K562 (cell line): ENCODE measurements at regions not wholly inside any gene's neighbourhood (a gene's known extent, or its start where the extent isn't known, plus 50 kb on each side); places are given as distances from the start of the nearest gene placed in this dataset.

Experiments used
- ESRRA ChIP-seq: fragments of 450-650 bp; IDR thresholded peaks from 2 replicates; pipeline ENCODE4 v1.6.1; 2014; ENCODE audit warnings: low read depth, mild to moderate bottlenecking, moderate library complexity, borderline replicate concordance
- ETV1 ChIP-seq: fragments of 450-650 bp; conservative IDR thresholded peaks from 2 replicates; pipeline ENCODE4 v1.6.1; 2016; ENCODE audit warnings: missing genetic modification characterization, control low read depth, low read depth, missing compliant biosample characterization
- RB1 ChIP-seq: fragments of 450-650 bp; IDR thresholded peaks from 2 replicates; pipeline ENCODE4 v1.6.1; 2017; ENCODE audit warnings: low read depth, mild to moderate bottlenecking
- U2AF1 ChIP-seq: fragments of 200-400 bp; formaldehyde crosslinking; optimal IDR thresholded peaks from 2 replicates; pipeline ENCODE3; 2017; ENCODE audit warnings: mild to moderate bottlenecking, low read depth, low read length, moderate library complexity
- ZNF436 ChIP-seq: fragments of 250-450, 450-650 bp; sonication (Bioruptor Pico); formaldehyde crosslinking; IDR thresholded peaks from 2 replicates; pipeline ENCODE4 v1.7.0; 2020; ENCODE audit warnings: mild to moderate bottlenecking
- ZNF586 ChIP-seq: fragments of 450-650 bp; formaldehyde crosslinking; conservative IDR thresholded peaks from 2 replicates; pipeline ENCODE4 v1.4.0; 2020; ENCODE audit warnings: mild to moderate bottlenecking, moderate library complexity
- ZSCAN29 ChIP-seq: fragments of 450-650 bp; IDR thresholded peaks from 2 replicates; pipeline ENCODE4 v1.6.1; 2017
- TF ChIP-seq, protein P1 (sequence below), 2 experiments: fragments of 450-650 bp; formaldehyde crosslinking in 1 of 2; IDR thresholded peaks; 2 replicates each; pipeline versions ENCODE4 v1.4.0 to v1.6.1; 2014 to 2020; ENCODE audit warnings: mild to moderate bottlenecking in 2 of 2, borderline replicate concordance in 1 of 2, low read depth in 1 of 2
- TF ChIP-seq, protein P2 (sequence below): IDR thresholded peaks from 2 replicates; pipeline ENCODE4 v1.6.1; 2016; ENCODE audit warnings: missing genetic modification characterization, missing compliant biosample characterization
- TF ChIP-seq, protein P3 (sequence below): fragments of 250-450 bp; sonication (Bioruptor Pico); IDR thresholded peaks from 2 replicates; pipeline ENCODE4 v1.5.0; 2020; ENCODE audit warnings: mild to moderate bottlenecking, borderline replicate concordance
- TF ChIP-seq, protein P4 (sequence below): fragments of 450-650 bp; IDR thresholded peaks from 2 replicates; pipeline ENCODE4 v1.6.1; 2016; ENCODE audit warnings: mild to moderate bottlenecking

DNA sequence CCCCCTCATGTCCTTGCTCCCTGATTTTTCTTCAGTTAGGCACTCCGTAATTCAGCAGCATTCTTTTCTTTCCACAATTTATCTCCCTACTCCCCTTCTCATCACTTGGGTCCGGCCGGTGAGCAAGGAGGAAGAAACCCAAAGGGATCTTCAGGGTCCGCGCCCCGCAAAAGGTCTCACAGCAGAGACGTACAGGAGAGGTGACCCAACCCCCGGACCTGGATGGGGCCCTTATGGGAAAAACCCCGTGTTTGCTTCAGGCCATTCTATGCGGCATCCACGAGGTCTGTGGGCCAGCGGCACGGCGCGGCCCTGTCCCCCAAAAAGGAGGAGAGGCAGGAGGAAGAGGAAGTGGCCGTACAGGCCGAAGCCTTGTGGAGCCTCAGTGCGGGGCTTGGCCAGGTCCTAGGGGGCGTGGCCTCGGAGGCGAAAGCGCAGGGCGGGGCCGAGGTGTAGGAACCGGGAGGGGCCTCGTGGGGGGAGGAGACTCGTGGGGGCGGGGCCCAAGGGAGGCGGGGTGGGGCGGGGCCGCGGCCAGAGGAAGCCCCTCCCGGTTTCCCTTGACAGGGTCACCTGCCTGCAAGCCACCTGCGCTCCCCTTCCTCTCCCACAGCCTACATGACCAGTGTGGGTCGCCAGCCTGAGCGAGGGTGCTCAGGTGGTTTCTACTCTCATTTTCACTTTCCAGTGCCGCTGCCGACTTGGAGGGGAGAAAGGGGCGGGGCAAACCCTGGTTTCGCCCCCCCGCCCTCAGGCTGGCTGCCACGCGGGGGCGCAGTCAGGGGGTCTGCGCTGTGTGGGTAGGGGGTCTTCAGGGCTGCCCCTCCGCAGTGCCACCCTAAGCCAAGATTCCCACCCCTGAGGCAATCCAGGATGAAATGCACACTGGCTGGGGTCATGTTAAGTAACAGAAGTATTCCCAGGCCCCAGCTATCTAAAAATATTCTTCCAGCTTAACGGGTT is 156.4 kb upstream of the XPO1 start (continued):
- TF ChIP-seq, protein P1, sequence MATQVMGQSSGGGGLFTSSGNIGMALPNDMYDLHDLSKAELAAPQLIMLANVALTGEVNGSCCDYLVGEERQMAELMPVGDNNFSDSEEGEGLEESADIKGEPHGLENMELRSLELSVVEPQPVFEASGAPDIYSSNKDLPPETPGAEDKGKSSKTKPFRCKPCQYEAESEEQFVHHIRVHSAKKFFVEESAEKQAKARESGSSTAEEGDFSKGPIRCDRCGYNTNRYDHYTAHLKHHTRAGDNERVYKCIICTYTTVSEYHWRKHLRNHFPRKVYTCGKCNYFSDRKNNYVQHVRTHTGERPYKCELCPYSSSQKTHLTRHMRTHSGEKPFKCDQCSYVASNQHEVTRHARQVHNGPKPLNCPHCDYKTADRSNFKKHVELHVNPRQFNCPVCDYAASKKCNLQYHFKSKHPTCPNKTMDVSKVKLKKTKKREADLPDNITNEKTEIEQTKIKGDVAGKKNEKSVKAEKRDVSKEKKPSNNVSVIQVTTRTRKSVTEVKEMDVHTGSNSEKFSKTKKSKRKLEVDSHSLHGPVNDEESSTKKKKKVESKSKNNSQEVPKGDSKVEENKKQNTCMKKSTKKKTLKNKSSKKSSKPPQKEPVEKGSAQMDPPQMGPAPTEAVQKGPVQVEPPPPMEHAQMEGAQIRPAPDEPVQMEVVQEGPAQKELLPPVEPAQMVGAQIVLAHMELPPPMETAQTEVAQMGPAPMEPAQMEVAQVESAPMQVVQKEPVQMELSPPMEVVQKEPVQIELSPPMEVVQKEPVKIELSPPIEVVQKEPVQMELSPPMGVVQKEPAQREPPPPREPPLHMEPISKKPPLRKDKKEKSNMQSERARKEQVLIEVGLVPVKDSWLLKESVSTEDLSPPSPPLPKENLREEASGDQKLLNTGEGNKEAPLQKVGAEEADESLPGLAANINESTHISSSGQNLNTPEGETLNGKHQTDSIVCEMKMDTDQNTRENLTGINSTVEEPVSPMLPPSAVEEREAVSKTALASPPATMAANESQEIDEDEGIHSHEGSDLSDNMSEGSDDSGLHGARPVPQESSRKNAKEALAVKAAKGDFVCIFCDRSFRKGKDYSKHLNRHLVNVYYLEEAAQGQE (IDR thresholded peaks at IDR 0.05; ENCODE audit: borderline replicate concordance), result peak; percentile 27; the same call in 1 of the 2 replicates
- TF ChIP-seq, protein P1 (CRISPR knock-in tag; IDR thresholded peaks at IDR 0.05; ENCODE audit: low read depth), result no peak
- peak; percentile 45; the same call in 1 of the 2 replicates for TF ChIP-seq ETV1 (tag)
- TF ChIP-seq ZSCAN29, result no peak
- no peak for TF ChIP-seq U2AF1
- no peak for TF ChIP-seq ZNF586
- TF ChIP-seq, protein P2, sequence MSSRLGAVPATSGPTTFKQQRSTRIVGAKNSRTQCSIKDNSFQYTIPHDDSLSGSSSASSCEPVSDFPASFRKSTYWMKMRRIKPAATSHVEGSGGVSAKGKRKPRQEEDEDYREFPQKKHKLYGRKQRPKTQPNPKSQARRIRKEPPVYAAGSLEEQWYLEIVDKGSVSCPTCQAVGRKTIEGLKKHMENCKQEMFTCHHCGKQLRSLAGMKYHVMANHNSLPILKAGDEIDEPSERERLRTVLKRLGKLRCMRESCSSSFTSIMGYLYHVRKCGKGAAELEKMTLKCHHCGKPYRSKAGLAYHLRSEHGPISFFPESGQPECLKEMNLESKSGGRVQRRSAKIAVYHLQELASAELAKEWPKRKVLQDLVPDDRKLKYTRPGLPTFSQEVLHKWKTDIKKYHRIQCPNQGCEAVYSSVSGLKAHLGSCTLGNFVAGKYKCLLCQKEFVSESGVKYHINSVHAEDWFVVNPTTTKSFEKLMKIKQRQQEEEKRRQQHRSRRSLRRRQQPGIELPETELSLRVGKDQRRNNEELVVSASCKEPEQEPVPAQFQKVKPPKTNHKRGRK, result 0 out of 2 replicates have a peak, but pooled peaks have one; percentile 17
- TF ChIP-seq, protein P3, sequence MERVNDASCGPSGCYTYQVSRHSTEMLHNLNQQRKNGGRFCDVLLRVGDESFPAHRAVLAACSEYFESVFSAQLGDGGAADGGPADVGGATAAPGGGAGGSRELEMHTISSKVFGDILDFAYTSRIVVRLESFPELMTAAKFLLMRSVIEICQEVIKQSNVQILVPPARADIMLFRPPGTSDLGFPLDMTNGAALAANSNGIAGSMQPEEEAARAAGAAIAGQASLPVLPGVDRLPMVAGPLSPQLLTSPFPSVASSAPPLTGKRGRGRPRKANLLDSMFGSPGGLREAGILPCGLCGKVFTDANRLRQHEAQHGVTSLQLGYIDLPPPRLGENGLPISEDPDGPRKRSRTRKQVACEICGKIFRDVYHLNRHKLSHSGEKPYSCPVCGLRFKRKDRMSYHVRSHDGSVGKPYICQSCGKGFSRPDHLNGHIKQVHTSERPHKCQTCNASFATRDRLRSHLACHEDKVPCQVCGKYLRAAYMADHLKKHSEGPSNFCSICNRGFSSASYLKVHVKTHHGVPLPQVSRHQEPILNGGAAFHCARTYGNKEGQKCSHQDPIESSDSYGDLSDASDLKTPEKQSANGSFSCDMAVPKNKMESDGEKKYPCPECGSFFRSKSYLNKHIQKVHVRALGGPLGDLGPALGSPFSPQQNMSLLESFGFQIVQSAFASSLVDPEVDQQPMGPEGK (CRISPR knock-in tag), result no peak
- TF ChIP-seq ZNF436 (CRISPR knock-in tag), result no peak
- TF ChIP-seq, protein P4, sequence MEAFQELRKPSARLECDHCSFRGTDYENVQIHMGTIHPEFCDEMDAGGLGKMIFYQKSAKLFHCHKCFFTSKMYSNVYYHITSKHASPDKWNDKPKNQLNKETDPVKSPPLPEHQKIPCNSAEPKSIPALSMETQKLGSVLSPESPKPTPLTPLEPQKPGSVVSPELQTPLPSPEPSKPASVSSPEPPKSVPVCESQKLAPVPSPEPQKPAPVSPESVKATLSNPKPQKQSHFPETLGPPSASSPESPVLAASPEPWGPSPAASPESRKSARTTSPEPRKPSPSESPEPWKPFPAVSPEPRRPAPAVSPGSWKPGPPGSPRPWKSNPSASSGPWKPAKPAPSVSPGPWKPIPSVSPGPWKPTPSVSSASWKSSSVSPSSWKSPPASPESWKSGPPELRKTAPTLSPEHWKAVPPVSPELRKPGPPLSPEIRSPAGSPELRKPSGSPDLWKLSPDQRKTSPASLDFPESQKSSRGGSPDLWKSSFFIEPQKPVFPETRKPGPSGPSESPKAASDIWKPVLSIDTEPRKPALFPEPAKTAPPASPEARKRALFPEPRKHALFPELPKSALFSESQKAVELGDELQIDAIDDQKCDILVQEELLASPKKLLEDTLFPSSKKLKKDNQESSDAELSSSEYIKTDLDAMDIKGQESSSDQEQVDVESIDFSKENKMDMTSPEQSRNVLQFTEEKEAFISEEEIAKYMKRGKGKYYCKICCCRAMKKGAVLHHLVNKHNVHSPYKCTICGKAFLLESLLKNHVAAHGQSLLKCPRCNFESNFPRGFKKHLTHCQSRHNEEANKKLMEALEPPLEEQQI, result 0 out of 2 replicates have a peak, but pooled peaks have one; percentile 35
- peak; percentile 30; the same call in 1 of the 2 replicates for TF ChIP-seq RB1
- no peak for TF ChIP-seq ESRRA
